Keratinocyte (primary cell): ENCODE measurements at regions not wholly inside any gene's neighbourhood (a gene's known extent, or its start where the extent isn't known, plus 50 kb on each side); places are given as distances from the start of the nearest gene placed in this dataset.

Source experiments
- EZH2 ChIP-seq: IDR thresholded peaks from one replicate; pipeline ENCODE4 v1.6.1; 2012; ENCODE audit warnings: inconsistent platforms, mild to moderate bottlenecking, low read length, moderate library complexity
- TF ChIP-seq, protein P1 (sequence below), 3 experiments: IDR thresholded peaks in 1 of 3; conservative IDR thresholded peaks in 1 of 3; optimal IDR thresholded peaks in 1 of 3; 2 replicates in 2 of 3; 3 replicates in 1 of 3; pipeline versions ENCODE3 to v1.5.1; 2011; ENCODE audit warnings: low read length in 3 of 3, mild to moderate bottlenecking in 3 of 3, moderate library complexity in 2 of 3, control low read depth in 1 of 3, inconsistent platforms in 1 of 3; ENCODE audit not compliant: insufficient read depth in 2 of 3; ENCODE audit errors: extremely low read depth in 1 of 3

DNA sequence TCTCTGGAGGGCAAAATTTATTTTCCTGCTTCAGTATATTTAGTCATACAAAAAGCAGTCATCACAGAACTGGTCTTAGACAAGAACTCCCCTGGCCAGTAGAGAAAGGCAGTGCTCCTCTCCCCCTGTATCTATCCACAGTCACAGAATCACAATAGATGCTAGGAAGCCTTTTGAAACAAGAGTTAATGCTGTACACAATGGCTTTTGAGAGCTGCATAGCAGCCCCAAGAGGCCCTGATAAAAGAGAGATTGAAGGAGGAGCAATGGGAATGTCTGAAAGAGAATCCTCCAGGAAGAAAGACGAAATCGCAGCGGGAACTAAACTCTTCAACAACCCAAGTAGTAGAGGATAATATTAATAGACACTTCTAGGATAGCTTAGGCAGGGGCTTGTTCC lies 330.2 kb downstream of the RBM43 start:
- TF ChIP-seq, protein P1, sequence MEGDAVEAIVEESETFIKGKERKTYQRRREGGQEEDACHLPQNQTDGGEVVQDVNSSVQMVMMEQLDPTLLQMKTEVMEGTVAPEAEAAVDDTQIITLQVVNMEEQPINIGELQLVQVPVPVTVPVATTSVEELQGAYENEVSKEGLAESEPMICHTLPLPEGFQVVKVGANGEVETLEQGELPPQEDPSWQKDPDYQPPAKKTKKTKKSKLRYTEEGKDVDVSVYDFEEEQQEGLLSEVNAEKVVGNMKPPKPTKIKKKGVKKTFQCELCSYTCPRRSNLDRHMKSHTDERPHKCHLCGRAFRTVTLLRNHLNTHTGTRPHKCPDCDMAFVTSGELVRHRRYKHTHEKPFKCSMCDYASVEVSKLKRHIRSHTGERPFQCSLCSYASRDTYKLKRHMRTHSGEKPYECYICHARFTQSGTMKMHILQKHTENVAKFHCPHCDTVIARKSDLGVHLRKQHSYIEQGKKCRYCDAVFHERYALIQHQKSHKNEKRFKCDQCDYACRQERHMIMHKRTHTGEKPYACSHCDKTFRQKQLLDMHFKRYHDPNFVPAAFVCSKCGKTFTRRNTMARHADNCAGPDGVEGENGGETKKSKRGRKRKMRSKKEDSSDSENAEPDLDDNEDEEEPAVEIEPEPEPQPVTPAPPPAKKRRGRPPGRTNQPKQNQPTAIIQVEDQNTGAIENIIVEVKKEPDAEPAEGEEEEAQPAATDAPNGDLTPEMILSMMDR (optimal IDR thresholded peaks at IDR 0.05 in 1 of 3, IDR thresholded peaks at IDR 0.05 in 1 of 3, conservative IDR thresholded peaks at IDR 0.05 in 1 of 3; ENCODE audit: extremely low read depth in 1 of 3, insufficient read depth in 2 of 3, low read length in 3 of 3): no peak
- no peak for TF ChIP-seq EZH2
